Right renal pelvis (tissue), 4 donors: ENCODE measurements at regions not wholly inside any gene's neighbourhood (a gene's known extent, or its start where the extent isn't known, plus 50 kb on each side); places are given as distances from the start of the nearest gene placed in this dataset.

ENCODE experiments used
- DNase-seq, 4 donors: peaks; one replicate each; pipeline ENCODE4 v3.0.0-alpha.2; 2013; ENCODE audit warnings: low read depth in 4 of 4, low spot score in 3 of 4, missing footprints in 1 of 4

GRCh38 chr16:6629110-6629509 is 703.5 kb upstream of the RBFOX1 start:
- peak in 1 of 4 donors; percentile 8 for DNase-seq

GRCh38 chr16:6625606-6626005 is 707.0 kb upstream of the RBFOX1 start:
- DNase-seq, result no peak

GRCh38 chr16:6618874-6619273 is 713.8 kb upstream of the RBFOX1 start:
- no peak for DNase-seq

GRCh38 chr16:6616746-6617145 is 715.9 kb upstream of the RBFOX1 start:
- DNase-seq, result no peak

DNA sequence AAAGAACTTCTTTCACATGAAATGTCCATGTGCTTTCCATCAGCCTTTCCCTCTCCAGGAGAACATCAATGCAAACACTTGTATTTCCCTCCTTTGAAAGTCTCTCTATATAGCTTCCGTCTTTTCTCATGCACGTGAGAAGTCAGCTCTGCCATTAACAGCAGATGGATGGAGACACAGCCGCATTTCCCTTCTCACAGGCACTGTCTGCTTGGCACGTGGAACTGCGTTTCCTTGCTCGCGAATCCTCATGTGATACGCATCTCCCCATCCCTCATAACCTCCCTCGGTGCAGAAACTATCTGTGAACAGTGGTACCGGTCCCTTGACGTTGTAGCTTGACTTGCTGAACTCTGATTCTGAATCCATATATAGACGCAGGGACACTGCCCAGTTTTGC is 717.0 kb upstream of the RBFOX1 start:
- DNase-seq, result no peak

- no peak for DNase-seq
These were observed 721.1 kb upstream of the RBFOX1 start for GRCh38 chr16:6611535-6611934.

DNA sequence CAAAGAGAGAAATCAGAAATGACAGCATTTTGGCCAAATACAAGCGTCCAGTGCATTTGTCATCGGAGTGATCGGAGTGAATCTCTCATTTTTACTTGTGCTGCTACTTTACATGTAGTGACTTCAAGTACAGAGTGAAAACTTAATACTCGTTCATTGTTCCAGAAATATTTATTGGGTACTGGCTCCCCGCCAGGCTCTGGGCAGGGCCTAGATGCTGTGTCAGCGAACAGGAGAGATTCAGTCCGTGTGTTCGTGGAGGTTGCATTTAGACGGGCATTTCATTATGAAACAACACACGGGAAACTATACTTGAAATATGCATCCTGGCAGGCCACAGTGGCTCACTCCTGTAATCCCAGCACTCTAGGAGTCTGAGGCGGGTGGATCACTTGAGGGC is 727.2 kb upstream of the RBFOX1 start:
- DNase-seq, result no peak

GRCh38 chr16:6603780-6604325 is 728.8 kb upstream of the RBFOX1 start:
- DNase-seq, result no peak

DNA sequence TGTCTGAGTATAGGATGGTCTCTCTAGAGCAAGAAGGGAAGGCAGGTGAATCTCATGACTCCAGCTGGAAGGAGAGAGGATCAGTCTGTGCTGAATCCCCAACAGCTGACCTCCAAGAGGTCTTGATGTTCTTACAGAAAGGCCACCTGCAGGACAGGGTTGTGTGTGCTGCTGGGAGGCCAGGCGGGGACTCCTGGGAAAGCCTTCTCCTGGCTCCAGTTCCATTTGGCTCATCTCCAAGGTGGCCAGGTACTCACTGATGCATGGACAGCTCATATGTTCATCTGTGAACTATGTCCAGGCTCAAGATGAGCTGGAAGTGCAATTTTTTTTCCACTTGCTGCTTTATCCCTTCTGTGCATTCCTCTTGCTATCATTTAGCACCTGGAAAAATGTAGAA is 730.2 kb upstream of the RBFOX1 start:
- DNase-seq, result no peak

DNA sequence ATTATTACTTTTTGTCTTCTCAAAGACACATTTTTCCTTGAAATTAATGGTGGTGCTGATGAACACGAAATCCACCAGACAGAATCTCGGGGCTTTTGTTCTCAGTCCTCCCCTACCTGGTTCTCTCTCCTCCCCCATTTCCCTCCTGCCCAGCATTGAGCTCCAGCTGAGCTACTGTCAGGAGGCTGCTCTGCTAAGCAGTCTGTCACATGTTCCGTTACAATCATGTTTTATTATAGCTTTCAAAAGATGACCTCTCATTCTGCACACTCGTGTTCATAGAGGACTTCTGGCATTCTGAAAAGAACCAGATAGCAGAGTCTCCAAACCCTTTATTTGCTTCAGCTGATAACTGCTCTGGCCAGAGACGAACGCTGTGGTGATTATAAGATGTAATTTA is 732.5 kb upstream of the RBFOX1 start:
- DNase-seq, result no peak

GRCh38 chr16:6593799-6594198 is 738.8 kb upstream of the RBFOX1 start:
- no peak for DNase-seq

DNA sequence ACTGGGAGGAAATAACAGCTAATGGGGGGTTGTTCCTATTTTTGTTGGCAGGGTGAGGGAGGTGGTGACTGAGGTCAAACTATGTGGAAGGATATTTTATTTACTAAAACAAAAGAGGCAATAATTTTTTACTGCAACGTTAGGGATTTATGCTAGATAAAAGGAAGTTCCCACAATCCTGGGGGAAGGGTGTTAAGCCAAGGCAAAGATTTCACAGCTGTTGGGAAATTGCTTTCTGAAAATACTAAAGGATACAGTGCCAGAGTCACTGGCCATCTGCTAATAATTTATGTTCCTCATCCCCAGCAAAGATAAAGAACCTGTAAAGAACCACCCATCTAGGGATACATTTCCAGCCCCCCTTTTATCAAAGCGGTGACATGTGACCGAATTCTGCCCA is 756.0 kb upstream of the RBFOX1 start:
- peak in 3 of 4 donors; percentile 16 to 40 (median 23) for DNase-seq

- no peak for DNase-seq
These were observed 756.5 kb upstream of the RBFOX1 start for GRCh38 chr16:6576113-6576512.

DNA sequence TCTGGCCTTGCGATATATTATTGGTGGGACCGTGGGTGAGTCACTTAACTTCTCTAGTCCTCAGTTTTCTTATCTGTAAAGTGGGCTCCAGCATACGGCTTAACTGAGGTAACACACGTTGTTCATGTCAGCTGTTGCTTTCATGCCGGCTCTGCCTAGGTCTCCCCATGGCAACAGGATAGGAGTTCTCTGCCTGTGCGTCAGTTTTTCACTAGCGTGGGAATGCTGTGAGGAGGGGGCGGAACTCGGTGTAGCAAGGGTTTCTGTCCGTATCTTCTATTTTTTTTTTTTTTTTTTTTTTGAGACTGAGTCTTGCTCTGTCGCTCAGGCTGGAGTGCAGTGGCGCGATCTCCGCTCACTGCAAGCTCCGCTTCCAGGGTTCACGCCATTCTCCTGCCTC is 758.5 kb upstream of the RBFOX1 start:
- DNase-seq, result no peak

DNA sequence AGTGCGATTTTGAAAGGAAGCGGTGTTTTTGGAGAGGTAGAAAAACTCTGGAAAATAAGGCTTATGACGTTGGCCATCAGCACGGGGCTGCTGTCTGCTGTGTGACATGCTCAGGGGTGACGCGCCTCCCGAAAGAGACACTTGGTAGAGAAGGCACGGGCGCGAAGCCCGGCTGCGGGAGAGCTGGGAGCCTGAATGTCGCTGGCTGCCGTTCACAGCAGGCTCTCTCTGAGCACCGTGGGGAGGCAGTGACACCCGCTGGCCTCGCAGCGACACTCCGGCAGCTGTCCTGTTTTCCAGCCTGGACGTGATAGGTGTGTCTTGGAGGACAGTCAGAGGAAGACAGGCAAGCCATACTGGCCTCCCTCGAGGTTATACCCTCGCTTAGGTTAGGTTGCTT is 759.1 kb upstream of the RBFOX1 start:
- DNase-seq, result peak in 2 of 4 donors; percentile 6 to 14

DNA sequence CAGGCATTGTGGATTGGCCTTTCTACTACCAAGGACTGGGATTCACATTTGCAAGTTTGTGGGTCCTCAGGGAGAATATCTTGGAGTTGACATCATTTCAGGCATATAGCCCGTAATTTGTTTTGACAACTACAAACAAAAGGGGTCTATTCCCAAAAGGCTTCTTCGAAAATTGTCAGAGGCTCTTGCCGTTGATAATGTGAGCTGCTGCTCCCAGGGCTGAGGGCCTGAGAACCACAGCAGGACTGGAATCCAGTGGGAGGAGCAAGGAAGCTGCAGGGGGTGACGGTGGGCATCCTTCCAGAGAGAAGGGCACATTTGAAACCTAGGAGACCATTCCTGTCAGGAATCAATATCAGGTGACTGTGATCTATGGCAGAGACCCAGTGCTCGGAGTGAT is 761.6 kb upstream of the RBFOX1 start:
- no peak for DNase-seq

DNA sequence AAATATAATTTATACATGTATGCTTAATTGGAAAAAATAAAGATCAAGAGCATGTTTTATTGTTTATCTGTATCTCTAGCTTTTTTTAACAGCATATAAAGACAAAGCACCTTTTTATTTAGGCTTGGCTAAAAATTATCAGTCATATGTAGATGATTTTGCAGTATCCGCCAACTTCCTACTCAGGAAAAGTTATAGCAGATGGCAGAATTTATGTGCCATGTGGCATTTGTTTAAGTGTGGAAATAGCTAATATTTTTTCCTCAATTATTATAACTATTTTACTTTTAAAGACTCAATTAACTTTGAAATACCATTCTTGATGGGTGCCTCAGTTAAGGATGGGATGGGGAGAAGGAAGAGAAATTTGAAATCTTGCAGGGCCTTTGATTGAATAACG is 762.1 kb upstream of the RBFOX1 start:
- DNase-seq, result no peak

GRCh38 chr16:6562986-6563385 is 769.7 kb upstream of the RBFOX1 start:
- no peak for DNase-seq

DNA sequence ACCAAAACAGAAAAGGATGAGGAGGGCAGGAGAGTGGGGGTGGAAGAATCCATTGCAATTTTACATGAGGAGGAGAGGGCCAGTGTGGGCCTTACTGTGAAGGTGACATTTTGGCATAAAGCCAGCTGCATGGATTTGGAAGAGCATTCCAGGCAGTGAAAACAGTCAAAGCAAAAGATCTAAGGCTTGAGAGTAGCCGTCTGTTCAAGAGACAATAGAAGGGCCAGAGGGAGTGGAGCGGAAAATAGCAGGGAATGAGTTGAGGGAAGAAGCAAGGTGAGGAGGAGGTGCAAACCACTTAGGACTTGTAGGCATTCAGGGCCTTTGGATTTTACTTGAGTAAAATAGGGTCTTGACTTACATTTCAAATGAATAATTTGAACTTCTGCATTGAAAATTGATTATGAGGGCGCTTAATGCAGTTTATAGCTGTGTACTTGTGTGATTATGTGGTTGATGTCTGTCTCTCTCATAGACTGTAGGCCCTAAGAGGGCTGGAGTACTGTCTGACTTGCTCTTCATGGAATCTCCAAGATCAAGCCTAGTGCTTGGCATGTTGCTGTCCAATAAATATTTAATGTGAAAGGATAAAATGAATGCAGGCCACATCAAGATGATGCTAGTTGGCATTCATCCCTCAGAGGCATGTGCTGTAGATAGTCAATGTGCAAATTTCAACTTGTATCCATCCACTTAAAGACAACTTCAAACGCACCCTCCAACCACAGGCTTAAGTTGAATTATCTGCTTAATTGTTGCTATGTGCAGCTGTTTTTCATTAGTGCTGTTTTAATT is 772.1 kb upstream of the RBFOX1 start:
- DNase-seq, result no peak

GRCh38 chr16:6558661-6559060 is 774.0 kb upstream of the RBFOX1 start:
- no peak for DNase-seq

GRCh38 chr16:6558126-6558525 is 774.5 kb upstream of the RBFOX1 start:
- DNase-seq, result no peak

DNA sequence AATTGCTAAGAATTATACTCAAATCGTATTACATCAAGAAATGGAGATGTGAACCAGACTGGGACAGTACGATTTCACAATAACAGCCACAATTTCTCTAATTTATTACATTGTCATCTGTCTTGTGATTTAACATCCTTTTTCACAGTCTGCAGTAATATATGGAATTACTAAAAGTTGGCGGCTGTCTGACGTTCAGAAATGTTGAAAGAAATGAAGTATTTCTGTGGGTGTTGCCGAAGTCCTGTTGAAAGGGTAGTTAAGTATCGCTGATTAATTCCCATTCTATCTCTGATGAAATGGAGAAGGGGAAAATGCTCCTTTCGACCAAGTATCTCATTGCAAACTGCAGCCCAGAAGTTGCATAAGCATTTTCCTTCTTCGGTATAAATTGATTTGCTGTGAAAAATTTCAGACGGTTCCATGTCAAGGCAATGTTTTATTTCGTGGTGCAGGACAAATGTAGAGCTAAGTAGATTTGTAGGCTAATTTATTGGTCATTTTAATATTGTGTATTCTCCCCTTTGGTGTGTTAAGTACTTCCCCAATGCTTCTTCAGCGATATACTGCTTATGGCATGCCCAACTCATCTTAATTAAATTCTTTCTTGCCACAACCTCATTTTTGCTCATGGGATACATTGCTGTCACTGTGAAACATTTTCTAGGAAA is 775.2 kb upstream of the RBFOX1 start:
- DNase-seq, result no peak
